ENCODE measurements at regions not wholly inside any gene's neighbourhood (a gene's known extent, or its start where the extent isn't known, plus 50 kb on each side); places are given as distances from the start of the nearest gene placed in this dataset.

DNA sequence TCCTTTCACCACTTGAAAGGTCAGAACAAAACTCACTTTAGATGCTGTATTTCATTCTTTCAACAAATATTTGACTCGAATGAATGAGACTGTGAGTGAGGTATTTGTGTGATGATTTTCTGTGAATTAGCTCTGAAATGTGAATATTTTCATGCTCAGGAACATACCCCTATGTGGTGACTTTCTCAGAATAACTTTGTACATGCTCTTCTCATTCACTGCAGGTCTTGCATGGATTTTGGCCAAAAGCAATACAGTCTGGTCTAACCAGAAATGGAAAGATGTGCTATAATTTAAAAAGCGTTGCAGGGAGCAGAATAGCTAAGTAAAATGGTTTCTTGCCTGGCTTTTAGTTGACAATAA, 75.5 kb downstream of the MYCN start:
- H4K20me1 ChIP-seq (ENCODE audit: insufficient read depth), result no peaks in the 10 kb centered on the region
- no peak overlapping the region for H2AFZ ChIP-seq (ENCODE audit: low read depth, low read length)
- H3K36me3 ChIP-seq (ENCODE audit: insufficient read depth, low read length), result no peaks in the 10 kb centered on the region
- H3K9me3 ChIP-seq (ENCODE audit: low read length), result no peaks in the 10 kb centered on the region
- H3K27me3 ChIP-seq (ENCODE audit: insufficient read depth, low read depth, low read length), result no peaks in the 10 kb centered on the region
- no peaks in the 10 kb centered on the region for H3K9me2 ChIP-seq (ENCODE audit: insufficient read depth, low read length)
- no peak overlapping the region for H3K27ac ChIP-seq (ENCODE audit: low read length)
- H3K79me2 ChIP-seq (replicated peaks; ENCODE audit: insufficient read depth, low read length), result no peaks in the 10 kb centered on the region
- H3K9ac ChIP-seq (ENCODE audit: low read length), result no peak overlapping the region
- TF ChIP-seq SMC3 (conservative IDR thresholded peaks at IDR 0.05; ENCODE audit: poor library complexity), result no peak
- TF ChIP-seq, protein P1, sequence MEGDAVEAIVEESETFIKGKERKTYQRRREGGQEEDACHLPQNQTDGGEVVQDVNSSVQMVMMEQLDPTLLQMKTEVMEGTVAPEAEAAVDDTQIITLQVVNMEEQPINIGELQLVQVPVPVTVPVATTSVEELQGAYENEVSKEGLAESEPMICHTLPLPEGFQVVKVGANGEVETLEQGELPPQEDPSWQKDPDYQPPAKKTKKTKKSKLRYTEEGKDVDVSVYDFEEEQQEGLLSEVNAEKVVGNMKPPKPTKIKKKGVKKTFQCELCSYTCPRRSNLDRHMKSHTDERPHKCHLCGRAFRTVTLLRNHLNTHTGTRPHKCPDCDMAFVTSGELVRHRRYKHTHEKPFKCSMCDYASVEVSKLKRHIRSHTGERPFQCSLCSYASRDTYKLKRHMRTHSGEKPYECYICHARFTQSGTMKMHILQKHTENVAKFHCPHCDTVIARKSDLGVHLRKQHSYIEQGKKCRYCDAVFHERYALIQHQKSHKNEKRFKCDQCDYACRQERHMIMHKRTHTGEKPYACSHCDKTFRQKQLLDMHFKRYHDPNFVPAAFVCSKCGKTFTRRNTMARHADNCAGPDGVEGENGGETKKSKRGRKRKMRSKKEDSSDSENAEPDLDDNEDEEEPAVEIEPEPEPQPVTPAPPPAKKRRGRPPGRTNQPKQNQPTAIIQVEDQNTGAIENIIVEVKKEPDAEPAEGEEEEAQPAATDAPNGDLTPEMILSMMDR (IDR thresholded peaks at IDR 0.05; ENCODE audit: poor library complexity, severe bottlenecking), result no peak
- TF ChIP-seq, protein P2, sequence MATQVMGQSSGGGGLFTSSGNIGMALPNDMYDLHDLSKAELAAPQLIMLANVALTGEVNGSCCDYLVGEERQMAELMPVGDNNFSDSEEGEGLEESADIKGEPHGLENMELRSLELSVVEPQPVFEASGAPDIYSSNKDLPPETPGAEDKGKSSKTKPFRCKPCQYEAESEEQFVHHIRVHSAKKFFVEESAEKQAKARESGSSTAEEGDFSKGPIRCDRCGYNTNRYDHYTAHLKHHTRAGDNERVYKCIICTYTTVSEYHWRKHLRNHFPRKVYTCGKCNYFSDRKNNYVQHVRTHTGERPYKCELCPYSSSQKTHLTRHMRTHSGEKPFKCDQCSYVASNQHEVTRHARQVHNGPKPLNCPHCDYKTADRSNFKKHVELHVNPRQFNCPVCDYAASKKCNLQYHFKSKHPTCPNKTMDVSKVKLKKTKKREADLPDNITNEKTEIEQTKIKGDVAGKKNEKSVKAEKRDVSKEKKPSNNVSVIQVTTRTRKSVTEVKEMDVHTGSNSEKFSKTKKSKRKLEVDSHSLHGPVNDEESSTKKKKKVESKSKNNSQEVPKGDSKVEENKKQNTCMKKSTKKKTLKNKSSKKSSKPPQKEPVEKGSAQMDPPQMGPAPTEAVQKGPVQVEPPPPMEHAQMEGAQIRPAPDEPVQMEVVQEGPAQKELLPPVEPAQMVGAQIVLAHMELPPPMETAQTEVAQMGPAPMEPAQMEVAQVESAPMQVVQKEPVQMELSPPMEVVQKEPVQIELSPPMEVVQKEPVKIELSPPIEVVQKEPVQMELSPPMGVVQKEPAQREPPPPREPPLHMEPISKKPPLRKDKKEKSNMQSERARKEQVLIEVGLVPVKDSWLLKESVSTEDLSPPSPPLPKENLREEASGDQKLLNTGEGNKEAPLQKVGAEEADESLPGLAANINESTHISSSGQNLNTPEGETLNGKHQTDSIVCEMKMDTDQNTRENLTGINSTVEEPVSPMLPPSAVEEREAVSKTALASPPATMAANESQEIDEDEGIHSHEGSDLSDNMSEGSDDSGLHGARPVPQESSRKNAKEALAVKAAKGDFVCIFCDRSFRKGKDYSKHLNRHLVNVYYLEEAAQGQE (IDR thresholded peaks at IDR 0.05; ENCODE audit: borderline replicate concordance), result no peak
- TF ChIP-seq TAF1 (IDR thresholded peaks at IDR 0.05; ENCODE audit: low read depth), result no peak
- no peak for TF ChIP-seq EP300 (conservative IDR thresholded peaks at IDR 0.05; ENCODE audit: poor library complexity, severe bottlenecking)
- H3K4me2 ChIP-seq (ENCODE audit: low read length), result no peak overlapping the region
- H3K4me3 ChIP-seq (ENCODE audit: low read length), result no peak overlapping the region
- no peaks in the 10 kb centered on the region for H3F3A ChIP-seq (ENCODE audit: insufficient read depth, low read length, poor library complexity, severe bottlenecking)

DNA sequence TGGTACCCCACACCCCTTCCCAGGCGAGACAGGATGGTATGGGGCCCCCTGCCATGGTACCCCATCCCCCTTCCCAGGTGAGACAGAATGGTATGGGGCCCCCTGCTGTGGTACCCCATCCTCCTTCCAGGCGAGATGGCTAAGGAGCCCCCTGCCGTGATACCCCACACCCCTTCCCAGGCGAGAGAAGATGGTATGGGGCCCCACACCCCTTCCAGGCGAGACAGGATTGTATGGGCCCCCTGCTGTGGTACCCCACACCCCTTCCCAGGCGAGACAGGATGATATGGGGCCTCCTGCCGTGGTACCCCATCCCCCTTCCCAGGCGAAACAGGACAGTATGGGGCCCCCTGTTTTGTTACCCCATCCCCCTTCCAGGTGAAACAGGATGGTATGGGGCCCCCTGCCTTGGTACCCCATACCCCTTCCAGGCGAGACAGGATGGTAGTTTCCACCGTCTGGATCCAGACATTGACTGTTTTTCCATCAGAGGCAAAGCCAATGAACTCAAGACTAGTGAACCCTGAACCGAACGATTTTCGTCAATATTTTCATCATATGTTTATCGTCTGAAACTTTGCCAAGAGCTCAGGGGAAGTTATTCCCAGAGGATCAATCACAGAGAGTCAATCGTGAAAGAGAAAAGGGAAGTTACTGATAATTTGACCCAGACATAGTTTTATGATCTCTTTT, 75.0 kb downstream of the MYCN start:
- Histone ChIP-seq H3K9ac (ENCODE audit: low read length) (no peak overlapping the region), H3K9me2 (ENCODE audit: insufficient read depth, low read length) (no peaks in the 10 kb centered on the region), H3K36me3 (ENCODE audit: insufficient read depth, low read length) (no peaks in the 10 kb centered on the region), H2AFZ (ENCODE audit: low read depth, low read length) (no peak overlapping the region), H3K27me3 (ENCODE audit: insufficient read depth, low read depth, low read length) (no peaks in the 10 kb centered on the region), H3K4me2 (ENCODE audit: low read length) (no peak overlapping the region), H3K27ac (ENCODE audit: low read length) (no peak overlapping the region), H3K9me3 (ENCODE audit: low read length) (no peaks in the 10 kb centered on the region), H4K20me1 (ENCODE audit: insufficient read depth) (no peaks in the 10 kb centered on the region), H3F3A (ENCODE audit: insufficient read depth, low read length, poor library complexity, severe bottlenecking) (no peaks in the 10 kb centered on the region), H3K4me3 (ENCODE audit: low read length) (no peak overlapping the region), H3K79me2 (replicated peaks; ENCODE audit: insufficient read depth, low read length) (no peaks in the 10 kb centered on the region)
- TF ChIP-seq, protein P2 (IDR thresholded peaks at IDR 0.05; ENCODE audit: borderline replicate concordance), result no peak
